IMR-90 (cell line): ENCODE measurements at regions not wholly inside any gene's neighbourhood (a gene's known extent, or its start where the extent isn't known, plus 50 kb on each side); places are given as distances from the start of the nearest gene placed in this dataset.

ENCODE experiments used
- ATAC-seq: fragments of 200-7000 bp; cut with Tn5 transposase; 2 replicates; pipeline ENCODE4 v1.9.1; 2020; ENCODE audit warnings: low read depth, mild to moderate bottlenecking, moderate library complexity
- BruUV-seq: library from RNA; stranded (reverse); fragments of 400-500 nt; replicated peaks from 2 replicates; lab custom pipeline; 2021; lab: Mats Ljungman, UMichigan
- CTCF ChIA-PET: fragments of 300-600 bp; formaldehyde crosslinking; extraction: SDS; loops from one replicate; lab custom pipeline; 2021; ENCODE audit warnings: antibody characterized with exemption; lab: Yijun Ruan, JAX
- POLR2A ChIA-PET: fragments of 300-600 bp; sonication (Branson Sonifier 250); formaldehyde crosslinking; loops from one replicate; lab custom pipeline; 2022; ENCODE audit warnings: antibody characterized with exemption; ENCODE audit not compliant: unreplicated experiment; lab: Charles Lee
- DNase-seq: peaks from one replicate; pipeline ENCODE4 v3.0.0; 2013
- H2AFZ ChIP-seq: replicated peaks from 2 replicates; pipeline ENCODE3; 2013; ENCODE audit warnings: low read length, mild to moderate bottlenecking; ENCODE audit not compliant: poor library complexity
- H2AK5ac ChIP-seq: 2 replicates; pipeline ENCODE4 v1.6.1; 2013; ENCODE audit warnings: low read depth, low read length, inconsistent platforms
- H2AK9ac ChIP-seq: replicated peaks from 2 replicates; pipeline ENCODE3; 2013; ENCODE audit warnings: mild to moderate bottlenecking, low read depth, low read length, moderate library complexity; ENCODE audit not compliant: poor library complexity
- H2BK120ac ChIP-seq: 2 replicates; pipeline ENCODE4 v1.6.1; 2013; ENCODE audit warnings: low read depth, low read length, inconsistent platforms
- H2BK15ac ChIP-seq: 3 replicates; pipeline ENCODE4 v1.6.1; 2013; ENCODE audit warnings: low read depth, low read length, inconsistent platforms
- H2BK20ac ChIP-seq: 2 replicates; pipeline ENCODE4 v1.6.1; 2013; ENCODE audit warnings: low read depth, mild to moderate bottlenecking, inconsistent platforms, low read length, moderate library complexity
- H2BK5ac ChIP-seq: 2 replicates; pipeline ENCODE4 v1.6.1; 2013; ENCODE audit warnings: mild to moderate bottlenecking, low read depth, low read length, inconsistent platforms; ENCODE audit not compliant: poor library complexity, severe bottlenecking
- H3K14ac ChIP-seq: replicated peaks from 2 replicates; pipeline ENCODE4 v1.6.1; 2013; ENCODE audit warnings: low read depth, low read length, inconsistent platforms
- H3K18ac ChIP-seq: 2 replicates; pipeline ENCODE4 v1.6.1; 2013; ENCODE audit warnings: low read depth, low read length, control low read depth
- H3K23ac ChIP-seq: 2 replicates; pipeline ENCODE4 v1.6.1; 2013; ENCODE audit warnings: low read depth, low read length, inconsistent platforms
- H3K27ac ChIP-seq: 2 replicates; pipeline ENCODE4 v1.5.1; 2013; ENCODE audit warnings: mild to moderate bottlenecking, control low read depth, low read length; ENCODE audit not compliant: insufficient read depth
- H3K27me3 ChIP-seq: 2 replicates; pipeline ENCODE4 v1.6.1; 2013; ENCODE audit warnings: low read length; ENCODE audit not compliant: control insufficient read depth, insufficient read depth
- H3K36me3 ChIP-seq: 2 replicates; pipeline ENCODE4 v1.6.1; 2013; ENCODE audit warnings: low read length, mixed read lengths; ENCODE audit not compliant: control insufficient read depth, insufficient read depth
- H3K4ac ChIP-seq: 2 replicates; pipeline ENCODE4 v1.6.1; 2013; ENCODE audit warnings: low read depth, low read length, inconsistent platforms
- H3K4me1 ChIP-seq: 2 replicates; pipeline ENCODE4 v1.6.1; 2013; ENCODE audit warnings: low read length, mixed read lengths; ENCODE audit not compliant: control insufficient read depth, insufficient read depth
- H3K4me2 ChIP-seq: 2 replicates; pipeline ENCODE4 v1.6.1; 2013; ENCODE audit warnings: low read depth, mild to moderate bottlenecking, control low read depth, low read length, moderate library complexity
- H3K4me3 ChIP-seq: 2 replicates; pipeline ENCODE4 v1.5.1; 2013; ENCODE audit warnings: low read depth, mild to moderate bottlenecking, control low read depth, low read length, moderate library complexity; ENCODE audit not compliant: insufficient read depth
- H3K56ac ChIP-seq: 2 replicates; pipeline ENCODE4 v1.6.1; 2013; ENCODE audit warnings: low read length, inconsistent platforms; ENCODE audit not compliant: insufficient read depth; ENCODE audit errors: extremely low read depth
- H3K79me1 ChIP-seq, 2 experiments: 2 replicates each; pipeline ENCODE4 v1.6.1; 2013; ENCODE audit warnings: low read length in 2 of 2, inconsistent platforms in 1 of 2, low read depth in 1 of 2
- H3K9ac ChIP-seq: 2 replicates; pipeline ENCODE4 v1.6.1; 2013; ENCODE audit warnings: low read depth, low read length, control low read depth
- H3K9me1 ChIP-seq: 2 replicates; pipeline ENCODE4 v1.6.1; 2013; ENCODE audit warnings: low read length, inconsistent platforms; ENCODE audit not compliant: insufficient read depth
- H3K9me3 ChIP-seq: 2 replicates; pipeline ENCODE4 v1.6.1; 2013; ENCODE audit warnings: low read length; ENCODE audit not compliant: control insufficient read depth, insufficient read depth
- H4K20me1 ChIP-seq: 2 replicates; pipeline ENCODE4 v1.6.1; 2013; ENCODE audit warnings: low read length, inconsistent platforms; ENCODE audit not compliant: insufficient read depth
- H4K5ac ChIP-seq: 2 replicates; pipeline ENCODE4 v1.6.1; 2013; ENCODE audit warnings: mild to moderate bottlenecking, low read depth, low read length, control low read depth
- H4K8ac ChIP-seq, 2 experiments: 2 replicates each; pipeline ENCODE4 v1.6.1; 2013; ENCODE audit warnings: low read depth in 2 of 2, low read length in 2 of 2, control low read depth in 1 of 2, inconsistent platforms in 1 of 2
- H4K91ac ChIP-seq: 2 replicates; pipeline ENCODE4 v1.6.1; 2013; ENCODE audit warnings: low read depth, low read length, inconsistent platforms; ENCODE audit not compliant: insufficient read depth
- FOS ChIP-seq: fragments of 150-350 bp; IDR thresholded peaks from 2 replicates; pipeline ENCODE4 v1.6.1; 2016; ENCODE audit warnings: low read depth, low read length
- MAZ ChIP-seq: IDR thresholded peaks from 2 replicates; pipeline ENCODE4 v1.6.1; 2012; ENCODE audit warnings: low read depth, mild to moderate bottlenecking, low read length, improper control_type of control experiment, moderate library complexity, borderline replicate concordance
- RCOR1 ChIP-seq: IDR thresholded peaks from 2 replicates; pipeline ENCODE4 v1.6.1; 2012; ENCODE audit warnings: mild to moderate bottlenecking, low read length, improper control_type of control experiment; ENCODE audit not compliant: insufficient replicate concordance
- RFX5 ChIP-seq: IDR thresholded peaks from 2 replicates; pipeline ENCODE4 v1.8.0; 2012; ENCODE audit warnings: low read depth, mild to moderate bottlenecking, low read length, moderate library complexity
- WGBS, 2 experiments: methylation state at CpG; one replicate each; pipeline versions ENCODE4 v1.1.5 to v1.1.7; 2013; ENCODE audit warnings: missing lambda C conversion rate in 2 of 2; ENCODE audit not compliant: insufficient read length in 1 of 2; ENCODE audit errors: extremely low coverage in 2 of 2; 5-methylcytosine and 5-hydroxymethylcytosine counted together
- dilution Hi-C: fragments of 300-500 bp; cut with HindIII; formaldehyde crosslinking; loops from one replicate; pipeline ENCODE4 v1.14.3; 2018; ENCODE audit warnings: low sequenced_read_pairs; ENCODE audit not compliant: unreplicated experiment
- in situ Hi-C: fragments of 300-500 bp; cut with MboI; formaldehyde crosslinking; loops from 3 replicates; pipeline ENCODE4 v1.14.3; 2019; ENCODE audit warnings: low sequenced_read_pairs, inconsistent platforms, mixed read lengths
- intact Hi-C: fragments of 100-400 bp; cut with micrococcal nuclease; formaldehyde crosslinking; loops from 2 replicates; pipeline ENCODE4 v1.10.0; 2022

DNA sequence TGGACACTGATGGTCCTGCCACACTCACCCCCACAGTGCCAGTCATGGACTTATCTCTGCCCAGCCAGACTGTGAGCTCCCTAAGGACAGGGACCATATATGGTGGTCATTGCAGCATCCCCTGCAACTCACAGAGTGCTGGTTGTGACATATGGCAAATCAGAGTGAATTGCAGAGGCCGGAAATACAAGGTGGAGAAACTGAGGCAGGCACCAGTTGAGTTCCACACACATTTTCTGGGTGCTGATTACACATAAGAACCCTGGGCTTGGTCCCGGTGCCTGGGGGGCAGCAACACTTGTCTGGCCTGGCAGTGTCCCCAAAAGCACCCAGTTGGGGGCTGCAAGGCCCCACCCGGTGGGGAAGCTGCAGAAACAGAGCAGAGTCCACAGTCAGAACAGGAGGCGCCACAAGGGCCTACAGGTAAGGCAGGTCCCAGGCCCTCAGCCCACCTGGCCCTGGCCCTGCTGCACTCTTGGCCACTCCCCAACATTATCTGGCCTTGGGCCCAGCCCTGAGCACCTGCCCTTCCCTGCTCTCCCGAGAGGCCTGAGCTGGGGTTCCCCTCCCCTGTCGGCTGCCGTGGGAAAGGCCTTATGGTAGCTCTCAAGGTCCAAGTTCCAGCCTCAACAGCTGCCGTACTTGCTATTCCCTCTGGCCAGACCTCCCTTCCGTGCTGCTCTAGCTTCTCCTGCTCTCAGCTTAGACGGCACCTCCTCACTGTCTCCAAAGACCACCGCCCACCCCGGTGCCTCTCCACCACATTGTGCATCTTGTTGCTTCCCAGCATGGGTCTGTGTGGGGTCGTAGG, 140.8 kb upstream of the PTPN1 start:
- Histone ChIP-seq H3K9me1 (no peaks in the 10 kb centered on the region), H4K20me1 (no peaks in the 10 kb centered on the region), H3K14ac (no peak overlapping the region), H4K5ac (no peak overlapping the region), H3K56ac (no peak overlapping the region), H2BK15ac (peak overlapping the region; percentile 62; the same call in 1 of the 3 replicates), H3K79me1 (no peaks in the 10 kb centered on the region), H3K27ac (no peak overlapping the region), H2BK20ac (peak overlapping the region; percentile 23; the same call in 1 of the 2 replicates), H3K4me2 (no peak overlapping the region), H3K9me3 (no peaks in the 10 kb centered on the region), H3K9ac (no peak overlapping the region), H3K27me3 (no peaks in the 10 kb centered on the region), H2BK5ac (no peak overlapping the region), H3K4me3 (no peak overlapping the region), H3K23ac (no peak overlapping the region), H3K4ac (peak overlapping the region; percentile 65; the same call in 1 of the 2 replicates), H3K4me1 (peaks cover 7% of the 10 kb centered on the region), H2AFZ (peak overlapping the region; percentile 56), H4K91ac (peak overlapping the region; percentile 17; the same call in 1 of the 2 replicates), H3K36me3 (no peaks in the 10 kb centered on the region), H3K18ac (peak overlapping the region; percentile 37), H2BK120ac (peak overlapping the region; percentile 8; the same call in 1 of the 2 replicates), H2AK5ac (peak overlapping the region; percentile 74), H2AK9ac (no peak overlapping the region), H4K8ac (peak overlapping the region; percentile 34 to 58; a peak in 2 of 4 replicates)
- BruUV-seq: no TSS peak
- ATAC-seq: no peak
- TF ChIP-seq RFX5 (no peak), RCOR1 (no peak), MAZ (no peak), FOS (no peak)
- in situ Hi-C loops (no loop called here), dilution Hi-C loops (no loop called here), intact Hi-C loops (no loop called here)
- 68% methylated on average over 4 of the region's 13 CpGs; no CpG with 5 or more reads in 1 of the 2 experiments for WGBS, 2 experiments
- DNase-seq: no peak
- CTCF ChIA-PET: interaction anchor here (0.6 kb wide), 1 partner anchor 49 kb away, joined by 3 read pairs; no protein-coding TSS in a partner anchor
- POLR2A ChIA-PET: no interaction called here
